HG03060 (cell line): ENCODE measurements at regions not wholly inside any gene's neighbourhood (a gene's known extent, or its start where the extent isn't known, plus 50 kb on each side); places are given as distances from the start of the nearest gene placed in this dataset.

Experiments
- ATAC-seq: cut with Tn5 transposase; IDR thresholded peaks from one replicate; pipeline ENCODE4 v1.9.1; 2021; ENCODE audit warnings: low read depth, moderate number of reproducible peaks; ENCODE audit not compliant: unreplicated experiment

- no peak for ATAC-seq
Measured at GRCh38 chr2:134103196-134103595, 150.7 kb upstream of the MGAT5 start.

DNA sequence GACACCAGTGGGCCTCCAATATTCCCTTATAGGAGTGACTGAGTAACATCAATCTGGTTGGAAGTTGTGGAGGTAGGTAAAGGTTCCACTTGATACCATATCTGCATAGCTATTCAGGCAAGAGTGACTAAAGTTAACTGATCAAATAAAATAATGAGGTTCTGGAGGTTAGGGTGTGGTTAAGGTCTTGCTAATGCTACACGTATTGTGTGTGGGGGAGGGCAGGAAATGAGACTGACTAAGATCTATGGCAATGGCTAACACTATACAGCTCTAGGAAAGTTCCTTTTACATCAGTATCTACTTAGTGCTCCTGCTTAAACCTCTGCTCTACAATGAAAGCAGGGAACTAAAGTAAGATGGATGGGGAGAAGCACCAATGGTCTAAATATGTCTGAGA, 149.1 kb upstream of the MGAT5 start:
- no peak for ATAC-seq

GRCh38 chr2:134107402-134107801, 146.5 kb upstream of the MGAT5 start:
- ATAC-seq = no peak

DNA sequence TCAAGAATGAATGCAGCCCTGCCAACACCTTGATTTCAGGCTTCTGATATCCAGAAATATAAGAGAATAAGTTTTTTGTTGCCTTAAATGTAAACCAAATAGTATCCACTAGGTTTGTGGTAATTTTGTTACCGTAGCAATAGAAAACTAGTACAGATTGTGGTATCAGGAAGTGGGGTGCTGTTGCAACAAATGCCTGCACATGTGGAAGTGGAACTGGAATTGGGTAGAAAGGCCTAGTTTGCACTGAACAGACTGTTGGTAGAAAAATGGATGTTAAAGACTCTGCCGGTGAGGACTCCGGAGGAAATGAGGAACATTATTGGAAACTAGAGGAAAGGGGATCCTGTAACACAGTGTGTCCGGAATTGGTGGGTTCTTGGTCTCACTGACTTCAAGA, 145.8 kb upstream of the MGAT5 start:
- no peak for ATAC-seq

DNA sequence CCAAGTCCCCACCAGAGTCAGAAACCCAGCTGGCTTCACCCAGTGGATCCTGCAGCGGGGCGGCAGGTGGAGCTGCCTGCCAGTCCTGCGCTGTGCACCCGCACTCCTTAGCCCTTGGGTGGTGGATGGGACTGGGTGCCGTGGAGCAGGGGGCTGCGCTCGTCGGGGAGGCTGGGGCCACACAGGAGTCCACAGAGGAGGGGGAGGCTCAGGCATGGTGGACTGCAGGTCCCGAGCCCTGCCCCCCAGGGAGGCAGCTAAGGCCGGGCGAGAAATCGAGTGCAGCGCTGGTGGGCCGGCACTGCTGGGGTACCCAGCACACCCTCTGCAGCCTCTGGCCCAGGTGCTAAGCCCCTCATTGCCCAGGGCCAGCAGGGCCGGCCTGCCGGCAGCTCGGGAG, 144.6 kb upstream of the MGAT5 start:
- ATAC-seq = no peak

- no peak for ATAC-seq
Measured at GRCh38 chr2:134109725-134110124, 144.1 kb upstream of the MGAT5 start.

DNA sequence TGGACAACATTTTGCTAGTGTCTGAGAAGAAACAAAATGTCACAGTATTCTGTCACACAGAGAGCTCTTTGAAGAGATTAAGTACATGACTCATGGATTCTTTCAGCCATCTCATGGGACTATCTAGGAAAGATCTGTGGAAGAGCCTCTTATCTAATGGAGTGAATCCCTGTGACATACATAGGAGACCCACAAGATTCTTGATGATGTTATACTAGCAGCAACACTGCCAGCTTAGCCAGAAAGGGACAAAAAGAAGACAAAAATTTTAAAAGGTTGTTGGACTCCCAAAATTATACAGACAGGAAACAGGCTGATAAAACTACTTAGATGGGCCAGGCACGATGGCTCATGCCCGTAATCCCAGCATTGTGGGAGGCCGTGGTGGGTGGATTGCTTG, 143.3 kb upstream of the MGAT5 start:
- ATAC-seq = no peak

GRCh38 chr2:134117676-134118075, 136.2 kb upstream of the MGAT5 start:
- no peak for ATAC-seq

GRCh38 chr2:134118279-134119116, 135.4 kb upstream of the MGAT5 start:
- peak; percentile 54 for ATAC-seq

DNA sequence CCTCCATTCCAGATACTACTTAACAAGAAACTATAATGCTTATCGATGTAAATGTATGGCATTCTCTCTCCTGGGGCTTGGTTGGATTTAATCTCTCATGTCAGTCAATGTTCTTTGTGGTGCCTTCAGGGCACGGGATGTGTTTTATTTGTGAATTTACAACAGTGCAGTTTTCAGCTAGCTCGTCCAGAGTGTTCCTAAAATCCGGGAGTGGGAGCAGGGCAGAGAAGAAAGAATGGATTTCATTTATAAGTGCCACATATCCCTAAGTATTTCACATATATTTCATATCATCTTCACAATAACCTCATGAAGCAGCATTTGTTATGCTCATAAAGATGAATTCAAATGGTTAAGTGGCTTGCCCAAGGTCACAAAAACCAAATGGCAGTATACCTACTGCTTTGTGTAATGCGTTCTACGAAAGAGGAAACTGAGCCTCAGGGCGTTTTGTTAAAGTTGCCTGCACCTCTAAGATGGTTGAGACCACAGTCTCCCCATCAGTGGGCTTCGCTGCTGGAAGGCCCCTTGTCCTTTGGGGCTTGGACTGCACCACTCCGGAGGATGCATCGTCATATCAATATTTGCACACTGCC, 134.7 kb upstream of the MGAT5 start:
- ATAC-seq = peak; percentile 1

DNA sequence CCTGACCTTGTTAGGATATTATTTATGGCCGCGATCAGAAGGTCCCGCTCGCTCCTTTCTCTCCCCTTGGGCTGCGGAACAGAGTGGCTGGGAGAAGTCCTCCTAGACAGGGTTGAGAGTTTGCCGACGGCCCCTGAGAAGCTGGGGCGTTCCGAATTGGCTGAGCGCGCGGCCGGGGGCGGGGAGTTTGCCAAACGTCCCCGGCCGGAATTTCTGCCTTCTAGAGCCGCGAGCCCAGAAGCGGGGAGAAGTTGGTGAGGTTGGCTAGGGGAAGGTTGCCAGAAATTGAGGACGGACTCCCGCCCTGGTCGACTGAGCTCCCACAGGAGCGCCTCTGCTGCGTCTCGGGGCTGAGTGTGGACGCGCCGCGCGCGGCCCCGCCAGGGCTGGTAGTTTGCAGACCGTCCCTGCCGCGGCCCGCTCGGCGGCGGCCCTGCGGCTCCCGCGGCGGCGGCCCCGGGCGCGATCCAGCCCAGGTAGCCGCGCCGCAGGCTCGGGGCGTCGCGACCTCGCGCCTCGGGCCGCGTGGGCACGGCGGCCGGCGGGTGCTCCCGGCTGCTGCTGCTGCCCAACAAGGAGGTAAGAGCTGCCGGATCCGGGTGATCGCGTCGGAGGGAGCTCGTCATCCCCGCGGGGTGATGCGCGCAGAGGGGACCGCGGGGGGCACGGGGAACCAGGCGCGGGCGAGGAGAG, 134.0 kb upstream of the MGAT5 start:
- peak; percentile 44 for ATAC-seq

DNA sequence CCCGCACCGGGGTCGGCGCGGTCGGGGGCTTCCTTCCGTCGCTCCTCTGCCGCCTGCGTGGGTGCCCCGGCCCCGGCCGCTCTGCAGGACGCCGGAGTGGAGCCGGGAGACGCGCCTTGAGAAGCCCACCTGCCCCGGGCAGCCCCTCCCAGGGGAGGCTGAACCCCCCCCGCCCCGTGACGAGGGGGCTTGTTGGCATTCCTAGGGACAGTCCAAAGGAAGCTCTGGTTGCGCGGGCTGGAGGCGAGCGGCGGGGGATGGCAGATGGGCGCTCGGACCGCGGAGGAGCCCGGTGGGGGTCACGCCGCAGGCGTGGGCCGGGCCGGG, 133.5 kb upstream of the MGAT5 start:
- no peak for ATAC-seq

DNA sequence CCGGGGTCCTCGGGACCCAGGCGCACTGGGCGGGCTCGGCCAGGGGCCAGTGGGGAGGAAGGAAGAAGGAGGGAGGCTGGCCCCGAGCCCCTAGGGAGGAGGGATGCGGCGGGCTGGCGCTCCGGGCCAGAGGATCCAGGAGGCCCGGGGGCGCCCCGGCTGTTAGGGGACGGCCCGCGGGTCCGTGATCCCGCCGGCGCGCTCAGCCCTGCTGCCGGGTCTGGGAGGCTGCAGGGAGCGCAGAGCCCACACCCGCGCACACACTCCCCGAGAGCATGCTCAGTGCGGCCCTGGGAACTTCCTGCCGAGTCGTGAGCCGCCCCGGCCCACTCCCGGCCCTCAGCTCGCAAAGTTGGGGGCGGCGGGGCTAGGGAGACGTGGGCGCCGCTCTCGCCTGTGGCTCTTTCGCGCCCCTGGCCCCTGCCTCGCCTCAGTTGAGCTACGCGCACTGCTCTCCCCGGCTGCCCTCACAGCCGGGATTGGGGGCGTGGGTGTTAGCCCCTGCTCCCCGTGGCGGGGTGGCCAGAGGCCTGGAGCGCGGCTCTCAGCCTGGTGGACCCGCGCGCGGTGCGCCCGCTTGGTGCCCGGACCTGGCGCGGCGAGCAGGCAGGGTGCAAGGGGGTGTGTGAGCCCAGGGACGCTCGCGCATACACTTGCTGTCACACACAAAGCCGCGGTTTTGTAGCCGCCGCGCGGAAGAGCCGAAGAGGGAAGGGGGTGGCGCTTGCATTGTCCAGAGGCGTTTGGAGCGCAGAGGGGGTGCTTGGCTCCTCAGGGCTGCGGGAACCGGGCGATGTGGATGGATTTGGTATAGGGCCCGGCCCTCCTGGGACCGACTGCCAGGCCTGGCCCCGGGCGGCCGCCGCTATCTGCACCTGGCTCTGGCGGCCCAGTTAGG, 132.9 kb upstream of the MGAT5 start:
- ATAC-seq = no peak

DNA sequence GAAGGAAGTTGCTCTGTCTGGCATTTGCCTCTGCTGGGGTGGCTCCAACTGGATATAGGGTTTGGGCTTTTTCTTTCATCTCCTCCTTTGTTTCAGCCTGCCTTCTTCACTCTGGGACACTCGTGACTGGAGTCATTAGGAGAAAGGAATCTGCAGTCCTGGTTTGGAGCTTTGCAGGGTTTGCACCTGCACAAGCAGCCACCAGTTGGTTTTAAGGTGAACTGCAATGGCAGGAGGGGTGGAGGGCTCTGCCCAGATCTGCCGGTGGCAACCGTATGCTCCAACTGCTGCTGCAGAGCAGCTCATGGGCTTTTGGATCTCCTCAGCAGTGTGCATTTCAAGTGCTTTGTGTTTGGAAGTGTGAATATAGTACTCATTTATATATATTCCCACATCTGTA, 131.3 kb upstream of the MGAT5 start:
- ATAC-seq = no peak

- ATAC-seq = no peak
Measured at GRCh38 chr2:134123332-134123731, 130.5 kb upstream of the MGAT5 start.

DNA sequence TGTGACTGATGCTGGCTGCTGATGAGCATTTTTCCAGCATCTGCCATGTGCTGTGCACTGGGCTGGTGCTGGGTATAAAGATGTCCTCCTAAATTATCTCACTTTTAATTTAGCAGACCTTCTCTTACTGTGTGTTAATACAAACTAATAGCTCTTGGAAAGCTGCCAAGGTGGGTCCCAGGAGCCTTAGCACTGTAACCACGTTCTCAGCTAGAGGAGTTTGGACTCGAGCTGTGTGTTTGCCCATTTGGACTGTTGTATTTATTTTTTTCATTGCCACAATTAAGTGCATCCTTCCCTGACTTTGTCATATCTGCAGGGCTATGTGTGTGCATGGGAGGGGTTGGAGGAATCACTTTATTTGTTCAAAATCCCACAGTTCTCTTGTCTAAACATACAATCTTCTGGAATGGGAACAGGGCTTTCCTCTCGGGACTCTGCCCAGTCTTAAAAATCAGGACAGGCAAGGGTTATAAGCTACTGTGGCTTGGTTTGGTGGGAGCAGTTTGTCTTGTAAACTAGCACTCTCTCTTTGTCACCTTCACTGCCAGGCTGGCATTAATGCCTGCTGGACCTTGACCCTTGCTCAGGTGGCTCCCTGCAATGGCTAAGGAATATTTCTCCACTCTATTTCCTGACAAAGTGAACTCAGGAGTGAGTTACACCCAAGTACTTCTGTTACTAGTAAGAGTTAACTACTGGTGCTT, 129.7 kb upstream of the MGAT5 start:
- no peak for ATAC-seq

DNA sequence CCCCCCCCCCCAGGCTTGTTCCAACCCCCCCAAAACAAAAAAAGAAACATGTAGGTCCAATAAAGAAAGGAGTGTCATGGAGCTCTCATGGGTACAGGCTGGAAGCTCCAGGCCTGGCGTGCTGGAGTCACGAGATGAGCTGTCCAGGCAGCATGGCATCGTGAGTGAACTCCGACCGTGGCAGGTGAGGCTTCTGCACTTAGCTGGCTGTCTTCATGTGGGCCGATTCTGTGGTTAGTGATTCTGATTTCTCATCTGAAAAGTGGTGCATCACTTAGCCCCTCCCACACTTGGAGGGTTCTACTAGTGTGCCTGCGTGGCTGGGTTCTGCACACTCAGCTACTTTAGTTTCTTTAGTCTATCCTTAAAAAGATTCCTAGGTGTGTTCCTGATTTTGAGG, 126.4 kb upstream of the MGAT5 start:
- no peak for ATAC-seq

DNA sequence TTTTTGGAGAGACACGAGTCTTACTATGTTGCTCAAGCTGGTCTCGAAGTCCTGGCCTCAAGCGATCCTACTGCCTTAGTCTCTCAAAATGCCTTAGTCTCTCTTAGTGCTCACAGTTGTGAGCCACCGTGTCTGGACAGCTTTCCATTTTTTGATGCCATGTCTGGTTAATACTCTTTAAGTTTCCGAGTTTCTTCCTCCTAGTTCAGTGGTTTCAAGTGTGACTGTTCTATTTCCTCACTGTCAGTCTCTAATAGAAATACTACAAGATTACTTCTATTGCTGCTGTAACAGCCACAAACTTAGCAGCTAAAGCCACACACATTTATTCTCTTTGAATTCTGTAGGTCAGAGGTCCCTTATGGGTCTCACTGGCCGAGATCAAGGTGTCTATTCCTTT, 125.1 kb upstream of the MGAT5 start:
- no peak for ATAC-seq

GRCh38 chr2:134129900-134130537, 123.9 kb upstream of the MGAT5 start:
- no peak for ATAC-seq
